Osteocyte (in vitro differentiated cells): ENCODE measurements at regions not wholly inside any gene's neighbourhood (a gene's known extent, or its start where the extent isn't known, plus 50 kb on each side); places are given as distances from the start of the nearest gene placed in this dataset.

Source experiments
- DNase-seq: peaks from one replicate; pipeline ENCODE4 v3.0.0; 2021; ENCODE audit warnings: mixed read lengths; ENCODE audit not compliant: unreplicated experiment; ENCODE audit errors: extremely low spot score
- H3K27ac Mint-ChIP-seq: one replicate; pipeline ENCODE4 v1.8.0; 2021; ENCODE audit warnings: mild to moderate bottlenecking, mixed read lengths; ENCODE audit not compliant: unreplicated experiment
- H3K27me3 Mint-ChIP-seq: one replicate; pipeline ENCODE4 v1.8.0; 2021; ENCODE audit warnings: mixed read lengths; ENCODE audit not compliant: unreplicated experiment
- H3K36me3 Mint-ChIP-seq: one replicate; pipeline ENCODE4 v1.8.0; 2021; ENCODE audit warnings: mixed read lengths; ENCODE audit not compliant: unreplicated experiment
- H3K4me1 Mint-ChIP-seq: one replicate; pipeline ENCODE4 v1.8.0; 2021; ENCODE audit warnings: mixed read lengths; ENCODE audit not compliant: unreplicated experiment
- H3K4me3 Mint-ChIP-seq: one replicate; pipeline ENCODE4 v1.8.0; 2021; ENCODE audit warnings: mild to moderate bottlenecking, moderate library complexity, mixed read lengths; ENCODE audit not compliant: unreplicated experiment
- H3K9me3 Mint-ChIP-seq: one replicate; pipeline ENCODE4 v1.8.0; 2021; ENCODE audit warnings: mixed read lengths; ENCODE audit not compliant: unreplicated experiment
- CTCF ChIP-seq: fragments of 200-600 bp; sonication (generic); IDR thresholded peaks from 2 replicates; pipeline ENCODE4 v1.5.0; 2021; ENCODE audit warnings: antibody characterized with exemption, mild to moderate bottlenecking, moderate library complexity

- no peaks in the 10 kb centered on the region for H3K27me3 Mint-ChIP-seq
- DNase-seq = peak; percentile 70
- H3K4me1 Mint-ChIP-seq = no peaks in the 10 kb centered on the region
- H3K4me3 Mint-ChIP-seq = no peak overlapping the region
- no peak for TF ChIP-seq CTCF
- H3K9me3 Mint-ChIP-seq = peaks cover 4% of the 10 kb centered on the region
- H3K36me3 Mint-ChIP-seq = no peaks in the 10 kb centered on the region
- no peak overlapping the region for H3K27ac Mint-ChIP-seq
Observed at GRCh38 chr1:29586215-29586614, 349.9 kb downstream of the PTPRU start.

- H3K36me3 Mint-ChIP-seq = no peaks in the 10 kb centered on the region
- H3K4me3 Mint-ChIP-seq = no peak overlapping the region
- no peak for TF ChIP-seq CTCF
- DNase-seq = peak; percentile 79
- H3K27ac Mint-ChIP-seq = no peak overlapping the region
- H3K9me3 Mint-ChIP-seq = peaks cover 4% of the 10 kb centered on the region
- no peaks in the 10 kb centered on the region for H3K27me3 Mint-ChIP-seq
- no peaks in the 10 kb centered on the region for H3K4me1 Mint-ChIP-seq
Observed at GRCh38 chr1:29585656-29586055, 349.3 kb downstream of the PTPRU start.

- no peak overlapping the region for H3K27ac Mint-ChIP-seq
- peaks cover 4% of the 10 kb centered on the region for H3K9me3 Mint-ChIP-seq
- no peaks in the 10 kb centered on the region for H3K27me3 Mint-ChIP-seq
- no peak for TF ChIP-seq CTCF
- H3K4me1 Mint-ChIP-seq = no peaks in the 10 kb centered on the region
- peak; percentile 56 for DNase-seq
- no peak overlapping the region for H3K4me3 Mint-ChIP-seq
- H3K36me3 Mint-ChIP-seq = no peaks in the 10 kb centered on the region
Observed at GRCh38 chr1:29585201-29585600, 348.9 kb downstream of the PTPRU start.

- Mint-ChIP-seq H3K4me3 (no peak overlapping the region), H3K36me3 (no peaks in the 10 kb centered on the region), H3K27ac (no peak overlapping the region), H3K9me3 (peaks cover 4% of the 10 kb centered on the region), H3K27me3 (no peaks in the 10 kb centered on the region), H3K4me1 (no peaks in the 10 kb centered on the region)
- TF ChIP-seq CTCF = no peak
- peak; percentile 51 for DNase-seq
Observed at GRCh38 chr1:29584776-29585175, 348.5 kb downstream of the PTPRU start.

- Mint-ChIP-seq H3K27ac (no peak overlapping the region), H3K27me3 (no peaks in the 10 kb centered on the region), H3K36me3 (no peaks in the 10 kb centered on the region), H3K9me3 (peaks cover 4% of the 10 kb centered on the region), H3K4me1 (no peaks in the 10 kb centered on the region), H3K4me3 (no peak overlapping the region)
- TF ChIP-seq CTCF = no peak
- peak; percentile 27 for DNase-seq
Observed at GRCh38 chr1:29584362-29584761, 348.0 kb downstream of the PTPRU start.
